ENCODE measurements at regions not wholly inside any gene's neighbourhood (a gene's known extent, or its start where the extent isn't known, plus 50 kb on each side); places are given as distances from the start of the nearest gene placed in this dataset.
"Not testable (repeated sequence)": the region's sequence is repeated elsewhere in the genome, so short reads cannot be mapped to it uniquely, and the experiment has no call there.

DNA sequence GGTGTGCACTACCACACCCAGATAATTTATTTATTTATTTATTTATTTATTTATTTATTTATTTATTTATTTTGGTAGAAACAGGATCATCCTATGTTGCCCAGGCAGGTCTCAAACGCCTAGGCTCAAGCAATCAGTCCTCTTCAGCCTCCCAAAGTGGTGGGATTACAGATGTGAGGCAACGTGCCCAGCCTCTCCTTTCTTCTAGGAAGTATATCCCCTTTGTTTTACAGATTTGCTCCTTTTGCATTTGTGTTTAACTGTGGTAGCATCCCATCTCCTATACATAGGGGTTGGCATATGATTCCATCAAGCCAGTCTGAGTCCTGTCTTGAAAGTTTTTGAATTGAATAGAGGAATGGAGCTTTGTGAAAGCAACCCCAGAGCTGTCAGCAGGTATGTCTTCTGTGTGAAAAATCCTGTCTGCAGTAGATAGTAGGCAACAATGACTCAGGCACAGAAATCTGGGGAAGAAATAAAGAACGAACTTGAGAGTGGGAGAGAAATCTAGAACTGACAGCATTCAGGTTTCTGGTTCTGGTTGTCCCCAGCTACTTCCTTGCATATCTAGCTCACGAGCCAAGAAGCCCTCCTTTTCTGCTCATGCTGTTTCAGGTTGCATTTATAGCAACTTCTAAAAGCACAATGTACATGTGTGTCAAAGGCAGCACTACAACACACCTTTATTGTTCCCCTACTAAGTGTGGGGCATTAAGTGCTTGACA lies 113.7 kb upstream of the LSM6 start:
- Mint-ChIP-seq H3K27me3 (peaks cover 18 to 38% of the 10 kb centered on the region in 2 donors), H3K4me3 (no peak overlapping the region)
- ATAC-seq = no peak

DNA sequence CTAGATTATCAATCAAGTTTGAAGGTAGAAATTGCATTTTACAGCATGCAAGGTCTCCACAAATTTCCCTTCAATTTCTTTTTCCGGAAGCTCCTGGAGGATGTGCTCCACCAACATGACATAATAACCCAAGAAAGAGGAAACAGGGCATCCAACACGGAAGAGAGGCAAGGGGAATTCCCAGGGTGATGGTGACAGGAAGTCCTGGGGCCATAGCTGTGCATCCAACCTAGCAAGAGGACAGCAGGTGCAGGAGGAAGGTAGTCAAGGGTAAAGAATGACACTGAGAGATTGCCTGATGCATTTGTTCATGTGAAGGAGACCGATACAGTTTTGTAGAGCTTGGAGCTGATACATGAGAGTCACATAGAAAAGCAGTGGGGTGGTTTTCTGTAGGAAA lies 115.7 kb upstream of the LSM6 start:
- Mint-ChIP-seq H3K4me1 (ENCODE audit: low read depth in 2 of 2) (no peaks in the 10 kb centered on the region), H3K36me3 (no peaks in the 10 kb centered on the region), H3K4me3 (no peak overlapping the region), H3K27me3 (peaks cover 21 to 45% of the 10 kb centered on the region in 2 donors), H3K9me3 (no peaks in the 10 kb centered on the region), H3K27ac (no peak overlapping the region)
- ATAC-seq (no peak), DNase-seq (ENCODE audit: low spot score) (no peak)

More for the DNA sequence above, 113.7 kb upstream of the LSM6 start:
- H3K36me3 Mint-ChIP-seq = no peaks in the 10 kb centered on the region
- no peak for DNase-seq (ENCODE audit: low spot score)
- no peaks in the 10 kb centered on the region for H3K9me3 Mint-ChIP-seq
- H3K4me1 Mint-ChIP-seq (ENCODE audit: low read depth in 2 of 2) = no peaks in the 10 kb centered on the region
- H3K27ac Mint-ChIP-seq = no peak overlapping the region

DNA sequence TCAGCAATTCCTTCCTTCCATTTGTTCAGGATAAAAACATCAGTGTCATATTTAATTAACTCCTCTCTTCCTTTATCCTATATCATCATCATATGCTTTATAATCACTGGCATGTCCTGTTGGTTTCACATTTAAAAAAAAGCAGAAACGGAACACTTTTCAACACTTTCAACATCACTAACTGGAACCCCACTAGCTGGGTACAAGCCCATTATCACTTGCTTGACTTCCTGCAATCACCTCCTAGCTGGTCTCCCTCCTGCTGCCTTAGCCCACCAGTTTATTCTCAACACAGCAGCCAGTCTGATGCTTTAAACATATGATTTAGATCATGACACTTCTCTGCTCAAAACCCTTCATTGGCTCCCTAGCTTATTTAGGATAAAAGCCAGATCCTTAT lies 116.4 kb upstream of the LSM6 start:
- no peak for DNase-seq (ENCODE audit: low spot score)
- ATAC-seq = no peak
- no peaks in the 10 kb centered on the region for H3K36me3 Mint-ChIP-seq
- H3K27ac Mint-ChIP-seq = no peak overlapping the region
- H3K4me1 Mint-ChIP-seq (ENCODE audit: low read depth in 2 of 2) = no peaks in the 10 kb centered on the region
- H3K4me3 Mint-ChIP-seq = no peak overlapping the region
- H3K9me3 Mint-ChIP-seq = peaks cover 2% of the 10 kb centered on the region
- H3K27me3 Mint-ChIP-seq = peaks cover 23 to 39% of the 10 kb centered on the region in 2 donors

DNA sequence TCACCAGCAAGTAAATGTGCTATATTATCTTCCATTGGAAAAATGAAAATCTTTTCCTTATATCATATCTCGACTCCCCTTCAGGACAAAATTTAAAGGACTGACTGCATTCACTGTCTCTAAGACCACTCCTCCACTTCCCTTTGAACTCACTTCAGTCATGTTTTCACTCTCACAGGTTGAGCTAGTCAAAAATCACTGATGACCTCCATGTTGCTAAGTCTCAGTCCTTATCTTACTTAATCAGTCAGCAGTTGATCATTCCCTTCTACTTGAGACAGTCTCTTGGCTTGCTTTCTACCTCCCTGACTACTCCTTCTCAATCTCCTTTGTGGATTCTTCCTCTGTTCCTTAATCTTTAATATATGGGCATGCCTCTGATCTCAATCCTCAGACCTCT lies 117.0 kb upstream of the LSM6 start:
- no peak for DNase-seq (ENCODE audit: low spot score)
- H3K4me3 Mint-ChIP-seq = no peak overlapping the region
- no peaks in the 10 kb centered on the region for H3K4me1 Mint-ChIP-seq (ENCODE audit: low read depth in 2 of 2)
- no peaks in the 10 kb centered on the region for H3K36me3 Mint-ChIP-seq
- H3K27ac Mint-ChIP-seq = no peak overlapping the region
- no peak for ATAC-seq
- H3K9me3 Mint-ChIP-seq = peaks cover 2% of the 10 kb centered on the region
- peaks cover 18 to 33% of the 10 kb centered on the region in 2 donors for H3K27me3 Mint-ChIP-seq

DNA sequence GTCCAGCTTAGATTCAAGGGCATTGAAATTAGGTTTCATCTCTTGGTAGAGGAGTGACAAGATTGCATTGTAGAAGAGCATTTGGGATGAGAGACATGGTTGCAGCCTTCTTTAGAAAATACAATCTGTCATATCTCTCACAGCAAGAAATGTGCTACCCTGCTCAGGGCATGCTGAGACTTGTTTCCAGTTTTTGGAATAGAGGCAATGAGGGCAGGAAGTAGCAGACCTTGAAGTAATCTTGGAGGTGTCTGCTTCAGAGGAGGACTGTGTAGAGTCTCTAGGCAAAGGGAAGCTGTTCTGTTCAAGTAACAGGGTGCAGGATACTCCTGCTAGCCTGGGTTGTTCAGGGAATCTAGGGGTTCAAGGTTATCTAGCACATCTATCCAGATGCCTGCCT lies 116.1 kb upstream of the ZNF827 start:
- H3K4me1 Mint-ChIP-seq (ENCODE audit: low read depth in 2 of 2) = no peaks in the 10 kb centered on the region
- peaks cover 2% of the 10 kb centered on the region for H3K9me3 Mint-ChIP-seq
- H3K36me3 Mint-ChIP-seq = no peaks in the 10 kb centered on the region
- no peak overlapping the region for H3K4me3 Mint-ChIP-seq
- no peak overlapping the region for H3K27ac Mint-ChIP-seq
- no peak for DNase-seq (ENCODE audit: low spot score)
- ATAC-seq = no peak
- H3K27me3 Mint-ChIP-seq = peaks cover 5 to 7% of the 10 kb centered on the region in 2 donors

DNA sequence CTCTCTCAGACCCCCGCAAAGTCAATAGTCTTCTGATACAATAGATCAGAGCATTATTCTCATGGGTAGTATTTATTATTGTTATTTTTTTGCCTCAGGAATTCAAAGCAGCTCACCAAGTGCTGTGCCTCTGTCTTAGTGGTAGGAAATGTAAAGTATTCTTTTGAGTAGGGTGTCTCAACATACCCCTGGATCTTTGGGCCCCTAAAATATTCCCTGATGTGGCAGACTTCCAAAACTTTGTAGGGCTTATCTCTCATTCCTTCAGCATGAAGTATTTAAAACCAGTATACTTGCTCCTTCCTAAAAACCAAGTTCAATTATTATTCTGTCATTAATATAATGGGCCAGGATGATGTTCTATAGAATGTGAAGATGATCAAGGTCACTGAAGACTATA lies 115.3 kb upstream of the ZNF827 start:
- Mint-ChIP-seq H3K4me3 (no peak overlapping the region), H3K9me3 (peaks cover 2% of the 10 kb centered on the region), H3K27me3 (peaks cover 5 to 7% of the 10 kb centered on the region in 2 donors), H3K27ac (no peak overlapping the region), H3K36me3 (no peaks in the 10 kb centered on the region), H3K4me1 (ENCODE audit: low read depth in 2 of 2) (no peaks in the 10 kb centered on the region)
- no peak for DNase-seq (ENCODE audit: low spot score)
- no peak for ATAC-seq

DNA sequence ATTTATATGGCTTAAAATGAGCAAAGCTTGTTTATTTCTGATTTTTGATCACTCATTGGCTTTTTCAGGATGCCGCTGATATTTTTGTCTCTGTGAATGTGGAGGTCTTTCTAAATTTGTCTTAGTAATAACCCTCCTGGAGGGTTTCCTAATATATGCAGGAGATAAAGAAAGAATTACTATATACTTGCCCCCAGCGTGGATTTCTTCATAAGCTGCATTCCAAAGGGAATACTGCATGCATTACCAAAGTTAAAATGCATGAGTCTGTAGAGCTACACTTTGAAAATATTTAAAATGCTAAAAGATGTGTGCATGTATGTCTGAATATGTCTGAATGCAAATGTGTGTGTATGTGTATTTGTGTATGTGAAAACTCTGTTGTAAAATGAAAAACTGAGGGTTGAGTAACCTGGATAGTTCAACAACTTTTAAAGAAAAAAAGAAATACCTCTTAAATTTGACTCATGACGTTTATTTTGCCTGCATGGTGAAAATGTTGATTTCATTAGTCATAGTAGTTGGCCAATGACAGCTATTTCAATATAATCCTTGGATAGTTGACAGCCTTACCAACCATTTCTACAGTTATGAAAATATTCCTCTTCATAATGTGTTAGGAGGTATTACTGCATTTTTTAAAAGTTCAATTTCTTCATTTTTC lies 113.2 kb upstream of the ZNF827 start:
- ATAC-seq = no peak
- no peak for DNase-seq (ENCODE audit: low spot score)
- Mint-ChIP-seq H3K4me3 (no peak overlapping the region), H3K27ac (no peak overlapping the region), H3K27me3 (peaks cover 5 to 11% of the 10 kb centered on the region in 2 donors), H3K4me1 (ENCODE audit: low read depth in 2 of 2) (no peaks in the 10 kb centered on the region), H3K36me3 (peaks cover 4% of the 10 kb centered on the region), H3K9me3 (peaks cover 7% of the 10 kb centered on the region)

DNA sequence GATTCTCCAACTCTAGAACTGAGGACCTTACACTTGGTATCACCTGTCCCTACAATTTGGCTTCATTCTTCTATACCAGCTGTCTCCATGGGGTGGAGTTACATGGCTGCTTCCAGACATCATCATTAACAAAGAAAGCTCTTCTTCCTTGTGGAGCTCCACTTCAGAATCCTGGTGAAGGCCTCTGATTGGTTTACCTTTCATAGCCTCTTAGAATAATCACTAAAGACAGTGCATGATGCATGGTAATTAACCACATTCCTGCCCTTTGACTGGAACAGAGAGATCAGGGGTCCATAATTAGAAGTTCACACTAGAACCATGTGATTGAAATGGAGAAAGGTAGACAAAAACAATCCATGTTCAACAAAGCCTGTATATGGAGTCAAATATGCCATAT lies 112.6 kb upstream of the ZNF827 start:
- Mint-ChIP-seq H3K27me3 (peaks cover 5 to 15% of the 10 kb centered on the region in 2 donors), H3K4me3 (no peak overlapping the region), H3K36me3 (peaks cover 4% of the 10 kb centered on the region), H3K9me3 (peaks cover 8% of the 10 kb centered on the region), H3K27ac (no peak overlapping the region), H3K4me1 (ENCODE audit: low read depth in 2 of 2) (no peaks in the 10 kb centered on the region)
- DNase-seq (ENCODE audit: low spot score) (no peak), ATAC-seq (no peak)

DNA sequence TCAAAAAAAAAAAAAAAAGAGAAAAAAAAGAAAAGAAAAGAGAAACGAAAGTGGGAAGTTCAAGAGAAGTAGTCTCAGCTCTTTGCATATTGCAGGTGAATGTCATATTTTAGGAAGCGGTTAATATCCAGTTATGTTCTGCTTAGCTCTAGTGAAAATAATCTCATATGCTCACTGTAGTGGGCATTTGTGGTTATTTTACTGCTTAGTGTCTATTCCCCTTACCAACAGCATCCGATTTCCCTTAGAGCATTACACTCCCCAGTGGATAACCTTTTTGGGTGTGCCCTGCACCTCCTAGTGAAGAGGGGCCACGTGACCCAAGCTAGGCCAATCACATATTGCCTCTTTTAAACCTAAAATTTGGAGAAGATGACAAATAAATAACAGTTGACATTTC lies 111.2 kb upstream of the ZNF827 start:
- peaks cover 4% of the 10 kb centered on the region for H3K36me3 Mint-ChIP-seq
- ATAC-seq (no peak), DNase-seq (ENCODE audit: low spot score) (no peak)
- H3K9me3 Mint-ChIP-seq = peaks cover 11% of the 10 kb centered on the region
- no peaks in the 10 kb centered on the region for H3K4me1 Mint-ChIP-seq (ENCODE audit: low read depth in 2 of 2)
- no peak overlapping the region for H3K4me3 Mint-ChIP-seq
- H3K27me3 Mint-ChIP-seq = peaks cover 7 to 17% of the 10 kb centered on the region in 2 donors
- H3K27ac Mint-ChIP-seq = no peak overlapping the region

DNA sequence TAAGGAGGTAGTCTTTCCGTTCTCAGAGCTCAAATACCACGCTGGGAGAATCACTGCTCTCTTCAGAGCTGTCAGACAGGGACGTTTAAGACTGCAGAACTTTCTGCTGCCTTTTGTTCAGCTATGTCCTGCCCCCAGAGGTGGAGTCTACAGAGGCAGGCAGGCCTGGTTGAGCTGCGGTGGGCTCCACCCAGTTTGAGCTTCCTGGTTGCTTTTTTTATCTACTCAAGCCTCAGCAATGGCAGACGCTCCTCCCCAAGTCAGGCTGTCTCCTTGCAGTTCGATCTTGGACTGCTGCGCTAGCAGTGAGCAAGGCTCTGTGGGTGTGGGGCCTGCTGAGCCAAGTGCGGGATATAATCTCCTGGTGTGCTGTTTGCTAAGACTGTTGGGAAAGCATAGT lies 109.1 kb upstream of the ZNF827 start:
- H3K27ac Mint-ChIP-seq, H3K9me3 Mint-ChIP-seq: not testable (repeated sequence)

DNA sequence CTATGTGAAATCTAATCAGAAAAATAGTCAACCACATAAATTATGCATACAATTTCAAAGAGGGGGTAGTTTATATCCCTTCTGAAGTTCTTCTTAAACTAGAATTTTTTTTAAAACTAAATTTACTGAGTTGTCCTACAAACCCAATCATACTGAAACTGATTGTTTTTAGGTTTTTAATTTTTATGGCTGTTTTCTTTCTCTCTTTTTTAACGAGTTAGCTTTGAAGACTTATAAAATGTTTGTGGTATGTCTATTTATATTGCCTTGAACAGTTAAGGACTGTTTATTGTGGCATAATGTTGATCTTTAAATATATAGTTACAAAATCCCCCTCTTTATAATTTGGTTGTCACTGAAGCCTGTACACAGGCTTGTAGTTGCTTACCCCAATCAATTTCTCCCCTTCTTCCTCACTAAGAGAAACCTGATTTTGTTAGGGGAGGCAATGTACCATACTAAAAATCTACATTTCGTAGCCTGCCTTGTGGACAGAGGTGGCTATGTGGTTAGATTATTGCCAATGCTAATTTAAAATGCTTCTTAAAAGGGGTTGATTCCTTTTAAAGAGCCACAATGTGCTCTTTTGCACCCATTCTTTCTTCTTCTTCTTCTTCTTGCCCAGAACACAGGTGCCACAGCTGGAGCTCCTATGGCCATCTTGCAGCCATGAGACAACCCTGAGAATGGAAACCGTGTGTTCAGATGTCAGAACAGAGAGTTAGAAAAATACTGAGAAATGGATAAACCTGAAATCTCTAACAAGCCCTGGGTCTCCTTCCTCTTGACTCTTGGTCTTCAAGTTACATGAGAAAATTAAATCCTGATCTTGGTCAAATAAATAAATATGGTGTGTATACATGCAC lies 102.7 kb upstream of the ZNF827 start:
- no peak overlapping the region for H3K27ac Mint-ChIP-seq
- no peak overlapping the region for H3K4me3 Mint-ChIP-seq
- H3K9me3 Mint-ChIP-seq = peaks cover 3% of the 10 kb centered on the region
- no peaks in the 10 kb centered on the region for H3K4me1 Mint-ChIP-seq (ENCODE audit: low read depth in 2 of 2)
- ATAC-seq (no peak), DNase-seq (ENCODE audit: low spot score) (no peak)
- peaks cover 12 to 23% of the 10 kb centered on the region in 2 donors for H3K27me3 Mint-ChIP-seq
- no peaks in the 10 kb centered on the region for H3K36me3 Mint-ChIP-seq

More for the DNA sequence above, 109.1 kb upstream of the ZNF827 start:
- H3K4me1 Mint-ChIP-seq (ENCODE audit: low read depth in 2 of 2); ATAC-seq; DNase-seq (ENCODE audit: low spot score); H3K36me3 Mint-ChIP-seq; H3K4me3 Mint-ChIP-seq: not testable (repeated sequence)
- peaks cover 12 to 31% of the 10 kb centered on the region in 2 donors for H3K27me3 Mint-ChIP-seq

DNA sequence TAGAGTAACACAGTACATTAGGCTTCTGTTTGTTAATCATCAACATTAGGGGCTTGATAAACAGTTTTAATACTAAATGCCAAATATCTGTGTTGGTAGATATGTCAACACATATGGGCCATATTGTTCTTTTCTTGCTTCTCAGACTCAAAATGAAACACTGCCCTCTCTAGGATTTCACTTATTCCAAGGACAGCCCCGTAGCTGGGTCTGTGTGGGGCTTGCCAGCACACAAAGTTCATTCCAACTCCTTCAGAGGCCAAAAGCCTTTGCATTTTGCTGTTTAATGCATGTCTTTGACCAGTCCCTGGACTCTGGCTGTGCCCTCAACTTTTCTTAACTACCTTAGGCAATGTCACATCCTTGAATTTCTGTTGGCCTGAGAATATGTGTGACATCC lies 102.0 kb upstream of the ZNF827 start:
- no peak for ATAC-seq
- no peak overlapping the region for H3K27ac Mint-ChIP-seq
- no peaks in the 10 kb centered on the region for H3K4me1 Mint-ChIP-seq (ENCODE audit: low read depth in 2 of 2)
- peaks cover 12 to 22% of the 10 kb centered on the region in 2 donors for H3K27me3 Mint-ChIP-seq
- peaks cover 3% of the 10 kb centered on the region for H3K9me3 Mint-ChIP-seq
- no peak overlapping the region for H3K4me3 Mint-ChIP-seq
- no peaks in the 10 kb centered on the region for H3K36me3 Mint-ChIP-seq
- DNase-seq (ENCODE audit: low spot score) = no peak

DNA sequence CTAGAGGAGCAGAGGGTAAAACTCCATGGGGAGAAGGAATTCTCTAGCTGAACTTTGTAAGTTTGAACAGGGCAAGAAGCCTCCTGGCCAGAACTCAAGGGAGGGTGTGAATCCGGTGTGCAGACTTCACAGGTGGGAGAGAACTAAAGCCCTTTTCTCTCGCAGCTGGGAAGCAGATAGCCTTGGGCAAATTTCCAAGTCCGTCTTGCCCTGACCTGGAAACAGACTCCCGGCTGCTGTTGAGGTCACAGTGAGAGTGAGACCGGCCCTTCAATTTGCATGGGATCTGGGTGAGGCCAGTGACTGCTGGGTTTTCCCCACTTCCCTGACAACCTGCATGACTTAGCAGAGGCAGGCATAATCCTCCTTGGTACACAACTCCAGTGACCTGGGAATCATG lies 94.5 kb upstream of the ZNF827 start:
- Mint-ChIP-seq H3K4me3 (no peak overlapping the region), H3K36me3 (no peaks in the 10 kb centered on the region), H3K9me3 (peaks cover 4% of the 10 kb centered on the region), H3K4me1 (ENCODE audit: low read depth in 2 of 2) (peaks cover 7 to 10% of the 10 kb centered on the region in 2 donors), H3K27me3 (peaks cover 11 to 24% of the 10 kb centered on the region in 2 donors), H3K27ac (no peak overlapping the region)
- ATAC-seq (no peak), DNase-seq (ENCODE audit: low spot score) (no peak)
